GM12874 (cell line): ENCODE measurements at regions not wholly inside any gene's neighbourhood (a gene's known extent, or its start where the extent isn't known, plus 50 kb on each side); places are given as distances from the start of the nearest gene placed in this dataset.

Experiments
- TF ChIP-seq, protein P1 (sequence below): IDR thresholded peaks from 2 replicates; pipeline ENCODE4 v1.5.1; 2011; ENCODE audit warnings: low read depth, mild to moderate bottlenecking, control low read depth, low read length, moderate library complexity; ENCODE audit not compliant: insufficient read depth

DNA sequence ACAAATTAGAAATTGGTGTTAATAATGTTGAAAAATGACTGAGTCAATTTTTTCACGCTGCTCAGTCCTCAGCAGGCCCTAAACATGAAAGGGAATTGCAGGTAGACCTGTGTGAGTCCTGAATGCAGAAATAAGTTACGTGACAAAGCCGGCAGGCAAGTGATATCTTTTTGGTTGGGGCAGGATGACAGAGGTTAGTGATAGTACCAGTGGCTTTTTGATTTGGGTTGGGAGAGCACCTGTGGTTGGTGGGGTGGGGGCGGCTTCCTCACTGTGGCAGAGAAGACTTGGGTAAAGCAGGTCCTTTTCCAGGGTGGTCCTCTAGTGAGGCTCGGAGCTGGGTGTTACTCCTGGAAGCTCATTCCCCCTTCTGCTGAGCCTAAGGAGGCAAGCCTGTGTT lies 164.7 kb downstream of the TMEM167A start:
- TF ChIP-seq, protein P1, sequence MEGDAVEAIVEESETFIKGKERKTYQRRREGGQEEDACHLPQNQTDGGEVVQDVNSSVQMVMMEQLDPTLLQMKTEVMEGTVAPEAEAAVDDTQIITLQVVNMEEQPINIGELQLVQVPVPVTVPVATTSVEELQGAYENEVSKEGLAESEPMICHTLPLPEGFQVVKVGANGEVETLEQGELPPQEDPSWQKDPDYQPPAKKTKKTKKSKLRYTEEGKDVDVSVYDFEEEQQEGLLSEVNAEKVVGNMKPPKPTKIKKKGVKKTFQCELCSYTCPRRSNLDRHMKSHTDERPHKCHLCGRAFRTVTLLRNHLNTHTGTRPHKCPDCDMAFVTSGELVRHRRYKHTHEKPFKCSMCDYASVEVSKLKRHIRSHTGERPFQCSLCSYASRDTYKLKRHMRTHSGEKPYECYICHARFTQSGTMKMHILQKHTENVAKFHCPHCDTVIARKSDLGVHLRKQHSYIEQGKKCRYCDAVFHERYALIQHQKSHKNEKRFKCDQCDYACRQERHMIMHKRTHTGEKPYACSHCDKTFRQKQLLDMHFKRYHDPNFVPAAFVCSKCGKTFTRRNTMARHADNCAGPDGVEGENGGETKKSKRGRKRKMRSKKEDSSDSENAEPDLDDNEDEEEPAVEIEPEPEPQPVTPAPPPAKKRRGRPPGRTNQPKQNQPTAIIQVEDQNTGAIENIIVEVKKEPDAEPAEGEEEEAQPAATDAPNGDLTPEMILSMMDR, result no peak

DNA sequence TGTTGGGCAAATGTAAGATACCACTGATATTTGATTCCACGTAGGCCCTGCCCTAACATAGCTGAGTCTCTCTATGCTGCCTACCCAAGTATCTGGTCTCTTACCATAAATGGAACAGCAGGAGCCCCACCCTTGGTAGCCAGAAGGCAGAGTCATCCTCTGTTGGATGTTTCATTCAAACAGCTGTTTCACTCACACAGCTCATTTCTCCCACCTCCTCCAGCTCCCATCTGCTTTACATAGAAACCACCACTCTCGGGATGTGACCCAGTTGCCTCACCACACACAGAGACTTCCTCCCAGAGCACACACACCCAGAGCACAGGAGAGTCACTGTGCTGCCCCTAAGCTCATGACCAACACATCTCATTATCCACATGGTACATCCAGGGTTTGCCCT lies 165.3 kb downstream of the TMEM167A start:
- TF ChIP-seq, protein P1, result no peak

DNA sequence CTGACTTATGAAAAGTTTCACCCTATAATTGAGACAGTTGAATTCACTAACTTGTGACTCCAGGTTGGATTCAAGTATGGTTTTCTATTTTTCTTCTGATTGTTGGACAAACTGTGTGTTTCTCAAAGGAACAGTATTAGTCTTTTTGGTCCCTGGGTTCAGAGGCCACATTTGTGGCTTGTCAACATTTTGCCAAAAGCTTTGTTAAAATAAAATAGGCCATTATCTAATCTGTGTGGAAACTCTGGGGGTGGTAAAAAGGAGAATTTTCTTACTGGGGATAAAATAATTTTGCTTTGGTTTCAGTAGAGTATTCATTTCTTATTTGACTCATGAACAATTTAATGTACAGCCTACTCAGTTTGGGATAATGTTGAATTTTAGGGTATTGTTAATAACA lies 166.3 kb downstream of the TMEM167A start:
- TF ChIP-seq, protein P1, result no peak

GRCh38 chr5:82910491-82910890 lies 166.7 kb downstream of the TMEM167A start:
- TF ChIP-seq, protein P1, result no peak

DNA sequence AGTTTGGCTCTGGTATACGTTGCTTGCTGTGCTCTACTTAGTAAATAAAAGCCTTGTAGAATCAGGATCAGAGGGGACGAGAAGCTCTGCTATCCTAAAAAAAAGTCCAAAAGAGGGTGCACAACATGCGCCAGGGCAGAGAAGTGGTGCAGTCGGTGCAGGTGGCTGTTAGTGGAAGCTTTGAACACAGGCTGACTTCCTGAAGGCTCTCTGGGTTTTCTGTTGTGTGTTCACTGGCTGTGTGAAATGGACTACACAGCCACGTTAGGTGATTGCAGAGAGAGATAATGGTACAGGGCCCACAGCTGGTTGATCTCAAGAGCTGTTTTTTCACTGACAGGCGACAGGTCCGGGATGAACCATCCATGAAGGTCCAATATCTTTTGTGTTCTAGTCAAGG lies 167.4 kb downstream of the TMEM167A start:
- TF ChIP-seq, protein P1, result no peak

GRCh38 chr5:82905986-82906385 lies 171.2 kb downstream of the TMEM167A start:
- TF ChIP-seq, protein P1, result no peak

DNA sequence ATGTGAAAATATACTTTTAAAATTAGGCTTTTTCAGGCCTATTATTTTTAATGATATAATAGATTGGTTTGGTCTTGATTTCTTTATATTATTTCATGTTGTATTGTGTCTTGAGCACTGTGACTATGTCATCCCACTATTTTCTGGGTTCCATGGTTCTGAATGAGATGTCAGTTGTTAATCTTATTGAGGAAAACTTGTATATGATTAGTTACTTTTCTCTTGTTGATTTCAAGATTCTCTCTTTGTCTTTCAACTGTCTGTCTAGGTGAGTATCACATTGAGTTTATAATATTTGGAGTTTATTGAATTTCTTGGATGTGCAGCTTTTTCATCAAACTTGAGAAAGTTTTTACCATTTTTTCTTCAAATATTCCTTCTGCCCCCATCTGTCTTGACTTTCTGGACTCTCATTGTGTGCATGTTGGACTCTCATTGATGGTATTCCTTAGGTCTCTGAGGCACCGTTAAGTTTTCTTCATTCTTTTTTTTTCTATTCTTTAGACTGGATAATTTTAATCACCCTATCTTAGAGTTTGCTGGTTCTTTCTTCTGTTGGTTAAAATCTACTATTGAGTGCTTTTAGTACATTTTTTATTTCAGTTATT lies 175.8 kb downstream of the TMEM167A start:
- TF ChIP-seq, protein P1, result no peak
